HG03108 (cell line): ENCODE measurements at regions not wholly inside any gene's neighbourhood (a gene's known extent, or its start where the extent isn't known, plus 50 kb on each side); places are given as distances from the start of the nearest gene placed in this dataset.
"Not testable (repeated sequence)": the region's sequence is repeated elsewhere in the genome, so short reads cannot be mapped to it uniquely, and the experiment has no call there.

Source experiments
- ATAC-seq: cut with Tn5 transposase; IDR thresholded peaks from one replicate; pipeline ENCODE4 v1.9.1; 2021; ENCODE audit warnings: moderate library complexity; ENCODE audit not compliant: unreplicated experiment

GRCh38 chr2:21331625-21332370, 208.0 kb downstream of the TDRD15 start:
- no peak for ATAC-seq

- ATAC-seq = no peak
Measured at GRCh38 chr2:21332993-21333625, 209.3 kb downstream of the TDRD15 start.

GRCh38 chr2:21333684-21334083, 209.9 kb downstream of the TDRD15 start:
- no peak for ATAC-seq

DNA sequence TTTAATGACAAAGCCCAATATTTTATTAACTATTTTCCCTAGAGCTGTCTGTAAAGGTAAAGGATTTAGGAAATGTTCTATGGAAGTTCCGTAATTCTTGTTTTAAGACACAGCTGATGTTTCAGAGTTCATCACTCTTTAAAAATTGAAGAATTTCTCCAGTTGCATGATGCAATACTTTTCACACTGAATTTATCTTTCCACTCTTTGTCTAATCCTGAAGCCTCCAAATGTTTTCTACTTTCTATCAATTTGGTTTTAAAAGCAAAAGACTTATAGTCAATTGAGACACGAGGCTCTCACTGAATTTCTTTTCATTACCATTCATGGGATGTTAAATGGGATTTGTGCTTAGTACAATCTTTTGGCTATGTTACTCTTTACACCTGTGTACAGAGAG, 223.2 kb downstream of the TDRD15 start:
- no peak for ATAC-seq

GRCh38 chr2:21353879-21354679, 230.3 kb downstream of the TDRD15 start:
- no peak for ATAC-seq

GRCh38 chr2:21356086-21356856, 232.5 kb downstream of the TDRD15 start:
- ATAC-seq = no peak

DNA sequence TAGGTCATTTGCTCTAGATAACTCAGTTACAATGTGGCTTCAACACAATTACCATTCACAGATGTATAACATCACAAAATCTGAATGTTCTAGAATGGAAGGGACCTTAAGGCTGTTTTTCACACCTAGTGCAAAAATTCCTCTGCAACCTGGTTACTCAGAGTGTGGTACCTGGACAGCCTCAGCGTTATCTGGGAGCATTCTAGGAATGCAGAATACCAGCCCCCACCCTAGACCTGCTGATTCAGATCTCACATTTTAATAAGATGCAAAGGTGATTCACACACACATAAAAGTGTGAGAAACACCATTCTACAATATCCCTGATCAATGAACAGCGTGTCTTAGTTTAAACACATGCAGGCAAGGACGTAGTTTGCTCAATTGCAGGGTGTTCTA, 233.1 kb downstream of the TDRD15 start:
- no peak for ATAC-seq

DNA sequence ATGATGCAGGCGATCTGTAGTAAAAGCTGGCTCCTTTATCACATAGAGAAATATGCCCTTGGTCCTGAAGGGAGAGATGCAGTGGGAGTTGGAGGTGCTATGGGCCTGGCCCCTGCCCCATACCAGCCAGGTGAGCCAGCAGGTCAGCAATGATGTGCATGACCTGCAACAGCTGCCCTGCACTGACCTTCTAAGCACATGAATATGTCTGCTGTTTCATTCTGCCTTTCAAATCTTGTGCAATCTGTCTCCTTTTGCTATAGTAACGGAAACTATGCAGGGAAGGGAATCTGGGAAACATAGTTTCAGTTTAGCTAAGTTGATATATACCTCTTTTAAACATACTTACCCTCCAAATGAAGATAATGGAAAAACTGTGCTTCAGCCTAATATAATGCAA, 235.2 kb downstream of the TDRD15 start:
- no peak for ATAC-seq

GRCh38 chr2:21361384-21361783, 237.6 kb downstream of the TDRD15 start:
- ATAC-seq = no peak

DNA sequence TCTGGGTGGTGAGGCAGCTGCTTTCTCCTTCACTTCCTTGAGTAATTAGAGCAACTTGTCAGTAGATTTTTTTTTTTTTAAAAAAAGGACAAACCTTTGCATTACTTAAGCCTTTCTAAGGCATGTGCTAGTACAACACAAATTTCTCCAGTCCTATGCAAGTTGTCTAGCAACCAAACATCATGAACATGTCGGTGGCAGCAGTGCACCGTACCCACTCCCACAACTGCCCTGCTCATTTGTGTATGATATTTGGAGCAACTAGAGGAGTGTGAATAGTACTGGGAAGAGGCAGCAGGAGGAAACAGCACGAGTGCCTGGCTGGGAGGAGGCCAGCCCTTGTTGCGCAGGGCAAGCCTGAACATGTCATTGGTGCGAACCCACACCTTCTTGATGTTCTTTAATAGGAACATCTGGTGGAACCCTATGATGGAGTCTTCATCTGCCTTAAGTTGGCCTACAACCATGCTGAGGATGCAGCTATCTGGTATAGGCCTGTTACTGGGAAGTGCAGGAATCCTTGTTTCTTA, 238.3 kb downstream of the TDRD15 start:
- ATAC-seq = no peak

DNA sequence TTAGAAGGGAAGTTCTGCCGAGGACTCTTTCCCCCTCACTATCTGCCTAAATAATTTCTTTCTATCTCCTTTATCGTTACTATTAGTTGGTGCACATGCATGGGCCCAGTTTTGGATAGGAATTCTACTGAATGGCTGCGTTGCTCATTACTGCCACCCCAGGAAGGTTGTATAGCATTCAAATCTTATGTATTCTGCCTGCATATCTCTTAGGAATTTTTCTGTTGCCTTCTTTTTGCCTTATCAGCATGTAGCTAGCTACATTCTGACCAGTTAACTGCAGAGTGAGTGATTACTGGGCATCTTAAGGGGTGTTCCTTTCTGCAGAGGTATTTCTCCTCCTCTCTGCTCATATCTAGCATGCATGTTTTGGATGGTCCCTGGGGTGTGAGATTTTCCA, 239.6 kb downstream of the TDRD15 start:
- ATAC-seq = no peak

GRCh38 chr2:21367421-21367820, 243.7 kb downstream of the TDRD15 start:
- no peak for ATAC-seq

GRCh38 chr2:21369787-21370186, 246.0 kb downstream of the TDRD15 start:
- ATAC-seq = no peak

DNA sequence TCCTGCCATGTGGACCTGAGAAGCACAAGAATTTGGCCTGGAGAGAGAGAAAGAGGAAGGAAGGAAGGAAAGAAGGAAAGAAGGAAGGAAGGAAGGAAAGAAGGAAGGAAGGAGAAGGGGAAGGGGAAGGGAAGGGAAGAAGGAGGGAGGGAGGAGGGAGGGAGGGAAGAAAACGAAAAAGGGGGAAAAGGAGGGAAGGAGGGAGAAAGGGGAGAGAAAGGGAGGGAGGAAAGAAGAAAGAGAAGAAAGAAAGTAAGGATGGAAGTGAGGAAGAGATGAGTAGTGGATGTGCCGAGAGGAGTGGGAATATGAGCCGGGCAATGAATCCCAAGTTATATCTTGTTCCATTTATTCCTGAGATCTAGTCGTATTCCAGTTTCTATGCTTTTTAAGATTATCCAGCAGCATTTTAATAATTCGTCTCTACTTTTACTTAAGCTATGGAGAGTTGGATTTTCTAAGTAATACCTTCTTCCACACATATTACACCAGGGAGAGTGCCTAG, 247.8 kb downstream of the TDRD15 start:
- no peak for ATAC-seq

DNA sequence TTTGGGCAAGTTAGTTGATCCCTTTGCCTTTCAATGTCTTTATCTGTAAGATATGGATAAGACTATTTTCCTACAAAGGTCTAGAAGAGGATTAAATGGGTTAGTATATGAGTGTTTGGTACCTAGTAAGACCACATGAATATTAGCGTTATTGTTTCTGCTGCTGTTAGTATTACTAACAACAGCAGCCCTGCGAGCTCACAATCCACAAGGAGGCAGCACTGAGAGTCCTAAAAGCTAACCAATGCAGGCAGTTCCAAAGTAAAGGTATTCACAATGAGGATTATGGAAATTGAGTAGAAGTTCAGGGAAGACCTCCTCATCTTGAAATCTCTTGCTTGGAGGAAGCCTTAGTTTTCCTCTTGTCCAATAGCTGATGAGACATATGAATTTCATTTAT, 248.9 kb downstream of the TDRD15 start:
- no peak for ATAC-seq

GRCh38 chr2:21376864-21377263, 253.1 kb downstream of the TDRD15 start:
- no peak for ATAC-seq

DNA sequence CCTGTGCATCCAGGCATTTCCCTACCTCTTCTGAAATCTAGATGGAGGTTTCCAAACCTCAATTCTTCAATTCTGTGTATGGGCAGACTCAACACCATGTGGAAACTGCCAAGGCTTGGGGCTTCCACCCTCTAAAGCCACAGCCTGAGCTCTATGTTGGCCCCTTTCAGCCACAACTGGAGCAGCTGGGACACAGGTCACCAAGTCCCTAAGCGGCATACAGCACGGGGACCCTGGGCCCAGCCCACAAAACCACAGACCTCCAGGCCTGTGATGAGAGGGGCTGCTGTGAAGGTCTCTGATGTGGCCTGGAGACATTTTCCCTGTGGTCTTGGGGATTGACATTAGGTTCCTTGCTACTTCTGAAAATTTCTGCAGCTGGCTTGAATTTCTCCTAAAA, 255.4 kb downstream of the TDRD15 start:
- no peak for ATAC-seq

DNA sequence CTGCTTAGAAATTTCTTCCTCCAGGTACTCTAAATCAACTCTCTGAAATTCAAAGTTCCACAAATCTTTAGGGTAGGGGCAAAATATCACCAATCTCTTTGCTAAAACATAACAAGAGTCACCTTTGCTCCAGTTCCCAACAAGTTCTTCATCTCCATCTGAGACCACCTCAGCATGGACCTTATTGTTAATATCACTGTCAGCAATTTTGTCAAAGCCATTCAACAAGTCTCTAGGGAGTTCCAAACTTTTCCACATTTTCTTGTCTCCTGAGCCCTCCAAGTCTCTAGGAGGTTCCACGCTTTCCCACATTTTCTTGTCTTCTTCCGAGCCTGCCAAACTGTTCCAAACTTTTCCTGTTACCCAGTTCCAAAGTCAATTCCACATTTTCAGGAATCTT, 255.9 kb downstream of the TDRD15 start:
- ATAC-seq = not testable (repeated sequence)

DNA sequence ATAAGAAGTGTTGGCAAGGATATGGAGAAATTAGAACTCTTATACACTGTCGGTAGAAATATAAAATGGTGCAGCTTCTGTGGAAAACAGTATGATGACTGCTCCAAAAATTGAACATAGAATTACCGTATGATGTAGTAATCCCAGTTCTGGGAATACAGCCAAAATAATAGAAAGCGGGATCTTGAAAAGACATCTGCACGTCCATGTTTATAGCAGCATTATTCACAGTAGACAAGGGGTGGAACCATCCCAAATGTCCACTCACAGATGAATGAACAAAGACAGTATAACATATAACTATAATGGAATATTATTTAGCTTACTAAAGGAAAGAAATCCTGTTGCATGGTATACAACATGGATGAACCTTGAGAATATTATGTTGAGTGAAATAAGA, 257.7 kb downstream of the TDRD15 start:
- ATAC-seq = no peak

DNA sequence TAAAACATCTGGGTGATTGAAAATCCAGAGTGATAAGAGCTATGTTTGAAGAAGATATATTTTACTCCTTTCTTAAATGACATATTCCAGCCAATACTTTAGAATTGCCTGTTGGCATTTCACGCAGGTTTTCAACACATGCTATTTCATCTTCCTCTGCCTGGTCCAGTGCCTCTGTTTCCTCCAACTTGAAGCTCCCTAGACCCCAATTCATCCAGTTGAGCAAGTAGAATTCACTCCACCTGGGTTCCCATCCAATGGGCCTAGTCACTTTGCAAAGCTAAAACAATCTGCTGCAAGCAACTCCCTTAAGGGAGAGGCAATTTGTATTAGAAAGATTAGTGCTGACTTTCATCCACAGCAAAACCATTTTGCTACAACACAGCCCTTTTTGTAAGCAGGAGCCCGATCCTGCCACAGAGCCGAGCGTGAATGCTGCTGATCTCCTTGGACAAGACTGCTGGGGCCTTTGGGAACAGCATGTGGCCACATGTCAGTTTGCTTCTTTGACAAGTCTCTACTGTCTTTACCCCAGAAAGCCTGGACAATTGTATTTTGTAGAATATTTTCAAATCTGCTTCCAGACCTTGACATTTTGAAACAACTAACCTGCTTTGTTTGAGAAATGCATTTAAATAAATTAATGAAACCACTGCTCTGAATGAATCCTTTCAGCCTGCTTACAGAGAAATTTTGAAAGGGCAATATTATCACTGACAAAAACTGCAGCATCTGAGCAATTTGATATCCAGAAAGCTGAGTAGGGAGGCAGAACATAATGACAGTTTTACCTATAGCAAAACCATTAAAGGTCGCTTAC, 259.1 kb downstream of the TDRD15 start:
- ATAC-seq = no peak
